ENCODE measurements at regions not wholly inside any gene's neighbourhood (a gene's known extent, or its start where the extent isn't known, plus 50 kb on each side); places are given as distances from the start of the nearest gene placed in this dataset.

DNA sequence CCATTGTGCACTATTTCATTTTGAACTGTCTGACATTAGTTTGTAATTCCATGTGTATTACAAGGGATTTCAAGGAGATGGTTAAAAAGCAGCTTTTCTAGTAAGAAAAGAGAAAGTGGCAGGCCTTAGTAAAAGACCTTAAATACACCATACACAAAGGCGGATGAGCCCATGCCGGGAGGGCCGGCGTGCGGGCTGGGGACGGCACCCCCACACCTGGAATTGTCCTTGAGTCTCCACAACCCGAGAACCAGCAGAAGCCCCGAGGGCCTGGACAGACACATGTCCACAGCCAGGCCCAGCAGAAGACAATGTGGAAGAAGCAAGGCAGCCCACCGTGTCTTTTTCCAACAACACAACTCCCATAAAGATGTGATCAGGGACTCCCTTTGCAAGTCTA lies 123.7 kb upstream of the TCERG1L start:
- TF ChIP-seq, protein P1, sequence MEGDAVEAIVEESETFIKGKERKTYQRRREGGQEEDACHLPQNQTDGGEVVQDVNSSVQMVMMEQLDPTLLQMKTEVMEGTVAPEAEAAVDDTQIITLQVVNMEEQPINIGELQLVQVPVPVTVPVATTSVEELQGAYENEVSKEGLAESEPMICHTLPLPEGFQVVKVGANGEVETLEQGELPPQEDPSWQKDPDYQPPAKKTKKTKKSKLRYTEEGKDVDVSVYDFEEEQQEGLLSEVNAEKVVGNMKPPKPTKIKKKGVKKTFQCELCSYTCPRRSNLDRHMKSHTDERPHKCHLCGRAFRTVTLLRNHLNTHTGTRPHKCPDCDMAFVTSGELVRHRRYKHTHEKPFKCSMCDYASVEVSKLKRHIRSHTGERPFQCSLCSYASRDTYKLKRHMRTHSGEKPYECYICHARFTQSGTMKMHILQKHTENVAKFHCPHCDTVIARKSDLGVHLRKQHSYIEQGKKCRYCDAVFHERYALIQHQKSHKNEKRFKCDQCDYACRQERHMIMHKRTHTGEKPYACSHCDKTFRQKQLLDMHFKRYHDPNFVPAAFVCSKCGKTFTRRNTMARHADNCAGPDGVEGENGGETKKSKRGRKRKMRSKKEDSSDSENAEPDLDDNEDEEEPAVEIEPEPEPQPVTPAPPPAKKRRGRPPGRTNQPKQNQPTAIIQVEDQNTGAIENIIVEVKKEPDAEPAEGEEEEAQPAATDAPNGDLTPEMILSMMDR (IDR thresholded peaks at IDR 0.05; ENCODE audit: control insufficient read depth, insufficient read depth, low read depth, low read length, missing control alignments), result no peak
- no peak overlapping the region for H3K4me3 ChIP-seq (ENCODE audit: control insufficient read depth, low read depth, low read length)
- DNase-seq (ENCODE audit: low read depth), result no peak

DNA sequence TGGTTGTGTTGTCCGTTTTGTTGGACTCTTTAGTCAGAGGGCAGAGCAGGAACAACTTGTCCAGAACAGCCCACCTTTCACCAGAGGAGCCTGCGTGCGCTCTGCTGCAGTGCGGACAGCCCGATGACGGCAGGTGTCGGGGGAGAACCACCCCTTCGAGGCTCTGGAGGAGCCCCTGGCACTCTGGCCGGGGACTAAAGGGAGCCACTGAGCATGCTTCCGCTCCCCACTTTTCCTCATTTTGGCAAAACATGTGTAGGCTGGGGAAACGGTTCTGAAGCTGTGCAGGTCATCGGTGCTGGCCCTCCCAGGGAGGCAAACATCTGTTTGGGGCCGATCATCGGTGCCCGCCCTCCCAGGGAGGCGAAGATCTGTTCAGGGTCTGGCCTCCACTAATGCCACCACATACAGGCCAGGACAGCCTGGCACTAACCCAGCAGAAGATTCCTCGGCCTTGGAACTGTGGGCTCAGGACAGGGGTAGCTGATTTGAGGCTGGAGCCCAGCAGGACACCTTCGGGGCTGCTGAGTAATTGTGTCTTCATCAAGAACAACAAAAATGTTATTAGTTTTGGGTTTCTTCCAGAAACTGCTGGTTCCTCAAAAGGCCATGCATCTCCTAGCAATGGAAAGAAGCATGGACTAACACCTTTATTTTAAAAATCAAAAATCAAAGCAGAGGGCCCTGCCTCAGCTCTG lies 124.4 kb upstream of the TCERG1L start:
- TF ChIP-seq, protein P1 (IDR thresholded peaks at IDR 0.05; ENCODE audit: control insufficient read depth, insufficient read depth, low read depth, low read length, missing control alignments), result no peak
- no peak for DNase-seq (ENCODE audit: low read depth)
- no peak overlapping the region for H3K4me3 ChIP-seq (ENCODE audit: control insufficient read depth, low read depth, low read length)

DNA sequence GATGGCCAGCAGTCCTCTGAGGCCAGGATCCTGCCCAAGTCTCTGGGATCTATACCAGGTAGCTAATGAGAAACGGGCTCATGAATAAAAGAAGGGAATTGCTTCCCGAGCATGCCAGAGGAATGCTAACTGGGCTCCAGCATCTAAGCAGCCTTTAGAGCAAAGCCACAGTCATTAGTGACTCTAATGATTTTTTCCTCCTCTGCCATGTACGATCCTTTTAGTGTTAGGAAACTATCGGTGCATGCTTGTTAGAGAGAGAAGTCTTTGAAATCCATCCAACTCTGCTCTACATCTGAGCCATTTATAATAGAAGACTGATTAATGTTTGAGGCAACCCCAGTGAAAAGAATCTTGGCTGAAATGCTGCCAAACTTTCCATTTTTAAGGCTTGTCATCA lies 124.9 kb upstream of the TCERG1L start:
- TF ChIP-seq, protein P1 (IDR thresholded peaks at IDR 0.05; ENCODE audit: control insufficient read depth, insufficient read depth, low read depth, low read length, missing control alignments), result no peak
- DNase-seq (ENCODE audit: low read depth), result no peak
- H3K4me3 ChIP-seq (ENCODE audit: control insufficient read depth, low read depth, low read length), result no peak overlapping the region

DNA sequence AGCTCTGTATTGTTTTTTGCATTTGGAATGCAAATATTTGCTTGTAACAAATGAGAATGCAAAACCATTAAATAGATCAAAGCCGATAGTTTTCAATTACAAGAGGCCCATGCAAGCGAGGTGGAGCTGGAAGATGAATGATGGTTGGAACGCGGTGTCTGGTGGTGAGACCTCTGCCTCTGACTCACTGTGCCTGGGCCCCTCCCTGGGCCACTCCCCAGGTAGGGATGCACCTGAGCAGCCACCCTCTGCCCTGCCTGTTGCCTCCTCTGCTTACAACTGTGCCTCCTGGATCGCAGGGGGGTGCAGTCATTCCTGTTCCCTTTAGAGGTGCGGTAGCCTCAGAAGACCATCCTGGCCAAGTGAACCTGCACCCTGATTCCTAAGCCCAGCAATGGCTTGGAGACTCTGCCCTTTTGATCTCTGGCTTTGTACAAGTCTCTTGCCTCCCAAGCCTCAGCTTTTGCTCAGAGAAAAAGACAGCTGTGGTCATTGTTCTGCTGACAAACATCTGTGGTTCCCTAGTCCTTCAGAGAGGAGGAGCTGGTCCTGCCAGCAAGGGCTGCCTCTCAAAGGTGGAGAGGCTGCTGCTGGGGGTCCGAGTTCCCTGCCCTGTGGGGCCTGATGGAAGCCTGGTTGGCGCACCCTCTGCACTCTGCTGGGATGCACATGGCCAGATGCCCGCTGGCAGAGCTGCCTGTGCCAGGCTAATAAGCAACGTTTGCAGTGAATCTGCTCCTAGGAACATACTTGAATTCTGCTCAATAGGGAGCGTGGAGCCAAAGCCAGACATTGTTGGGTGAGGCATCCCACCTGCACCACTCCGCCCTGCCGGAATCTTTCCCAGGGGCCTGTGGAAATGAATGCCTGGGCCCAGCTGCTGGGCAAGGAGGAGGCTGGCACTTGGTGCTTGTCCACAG lies 126.3 kb upstream of the TCERG1L start:
- TF ChIP-seq, protein P1 (IDR thresholded peaks at IDR 0.05; ENCODE audit: control insufficient read depth, insufficient read depth, low read depth, low read length, missing control alignments), result no peak
- DNase-seq (ENCODE audit: low read depth), result no peak

DNA sequence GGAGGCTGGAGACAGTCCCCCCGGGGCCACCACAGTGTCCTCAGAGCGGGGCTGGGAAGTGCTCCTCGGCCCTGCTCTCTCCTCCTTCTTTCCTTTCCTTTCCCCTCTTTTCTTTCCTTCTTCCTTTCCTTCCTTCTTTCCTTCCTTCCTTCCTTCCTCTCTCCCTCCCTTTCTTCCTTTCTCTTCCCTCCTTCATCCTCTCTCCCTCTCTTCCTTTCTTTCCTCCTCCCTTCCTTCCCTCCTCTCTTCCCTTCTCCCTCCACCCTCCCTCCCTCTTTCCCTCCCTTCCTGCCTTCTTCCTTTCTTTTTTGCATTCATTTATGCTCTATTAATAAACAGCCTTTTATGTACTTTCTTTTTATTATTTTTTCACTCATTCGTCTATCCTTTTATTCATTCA lies 127.1 kb upstream of the TCERG1L start:
- TF ChIP-seq, protein P1 (IDR thresholded peaks at IDR 0.05; ENCODE audit: control insufficient read depth, insufficient read depth, low read depth, low read length, missing control alignments), result no peak

More for the DNA sequence above, 126.3 kb upstream of the TCERG1L start:
- H3K4me3 ChIP-seq (ENCODE audit: control insufficient read depth, low read depth, low read length), result no peak overlapping the region

DNA sequence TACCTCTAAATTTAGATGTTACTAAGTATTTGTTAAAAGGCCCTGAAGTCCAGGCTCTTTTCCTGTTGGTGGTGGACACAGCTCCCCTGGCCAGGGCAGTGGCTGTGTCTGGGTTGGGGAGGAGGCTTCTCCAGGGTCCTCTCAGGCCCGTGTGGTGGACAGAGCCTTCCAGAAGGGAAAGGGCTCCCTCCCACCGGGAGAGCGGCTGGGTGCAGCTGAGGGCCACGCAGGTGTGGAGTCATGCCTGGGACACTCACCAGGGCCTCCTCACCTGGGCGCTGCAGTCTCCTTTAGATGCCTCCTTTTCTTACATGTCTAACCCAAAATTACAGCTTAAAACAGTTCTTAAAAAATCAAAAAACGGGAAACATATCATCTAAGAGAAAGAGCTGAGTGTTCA lies 128.2 kb upstream of the TCERG1L start:
- DNase-seq (ENCODE audit: low read depth), result no peak
- H3K4me3 ChIP-seq (ENCODE audit: control insufficient read depth, low read depth, low read length), result no peak overlapping the region
- TF ChIP-seq, protein P1 (IDR thresholded peaks at IDR 0.05; ENCODE audit: control insufficient read depth, insufficient read depth, low read depth, low read length, missing control alignments), result no peak

More for the DNA sequence above, 127.1 kb upstream of the TCERG1L start:
- no peak for DNase-seq (ENCODE audit: low read depth)
- H3K4me3 ChIP-seq (ENCODE audit: control insufficient read depth, low read depth, low read length), result no peak overlapping the region

All from AG09309 (cell line).